Endothelial cell of umbilical vein (primary cell): ENCODE measurements at regions not wholly inside any gene's neighbourhood (a gene's known extent, or its start where the extent isn't known, plus 50 kb on each side); places are given as distances from the start of the nearest gene placed in this dataset.

ENCODE experiments used
- BruUV-seq: library from RNA; stranded (reverse); fragments of 400-500 nt; replicated peaks from 2 replicates; lab custom pipeline; 2021; lab: Mats Ljungman, UMichigan
- CTCF ChIA-PET: fragments of 300-600, 350-600 bp; sonication (Branson Sonifier 250); formaldehyde crosslinking; loops from one replicate; lab custom pipeline; 2021; ENCODE audit warnings: antibody characterized with exemption, inconsistent platforms; lab: Charles Lee
- POLR2A ChIA-PET: fragments of 300-600, 350-600 bp; sonication (Branson Sonifier 250); formaldehyde crosslinking; loops from one replicate; lab custom pipeline; 2021; ENCODE audit warnings: antibody characterized with exemption, inconsistent platforms; lab: Charles Lee
- DNase-seq: peaks from one replicate; pipeline ENCODE4 v3.0.0-alpha.2; 2011; ENCODE audit warnings: low read depth, low spot score
- FAIRE-seq: peaks from 2 replicates; lab custom pipeline; 2011; peaks lifted over from hg19 to GRCh38; lab: Jason Lieb, UNC
- H2AFZ ChIP-seq: 2 replicates; pipeline ENCODE4 v1.6.0; 2012; ENCODE audit warnings: low read depth, low read length, control low read depth, inconsistent platforms
- H3K27ac ChIP-seq: 2 replicates; pipeline ENCODE4 v1.5.1; 2011; ENCODE audit warnings: low read depth, mild to moderate bottlenecking, control low read depth, low read length, moderate library complexity; ENCODE audit not compliant: insufficient read depth
- H3K27me3 ChIP-seq, 2 experiments: 2 replicates each; pipeline versions ENCODE4 v1.6.0 to v1.6.1; 2011; ENCODE audit warnings: low read length in 2 of 2, mixed read lengths in 1 of 2; ENCODE audit not compliant: control insufficient read depth in 2 of 2, insufficient read depth in 2 of 2
- H3K36me3 ChIP-seq, 2 experiments: 2 replicates in 1 of 2; 3 replicates in 1 of 2; pipeline ENCODE4 v1.5.1; 2011; ENCODE audit warnings: low read length in 2 of 2, mild to moderate bottlenecking in 1 of 2, moderate library complexity in 1 of 2; ENCODE audit not compliant: control insufficient read depth in 2 of 2, insufficient read depth in 2 of 2; ENCODE audit errors: extremely low read depth in 1 of 2
- H3K4me1 ChIP-seq: 3 replicates; pipeline ENCODE4 v1.5.1; 2011; ENCODE audit warnings: mild to moderate bottlenecking, low read length; ENCODE audit not compliant: control insufficient read depth, insufficient read depth; ENCODE audit errors: extremely low read depth
- H3K4me2 ChIP-seq: 2 replicates; pipeline ENCODE4 v1.6.1; 2011; ENCODE audit warnings: low read length, control low read depth, mixed read lengths; ENCODE audit not compliant: insufficient read depth
- H3K4me3 ChIP-seq, 3 experiments: fragments of 200-600 bp in 1 of 3; sonication (generic), shearing (Covaris generic) in 1 of 3; replicated peaks in 1 of 3; 2 replicates each; pipeline ENCODE4 v1.5.1; 2011 to 2016; ENCODE audit warnings: control low read depth in 3 of 3, low read length in 3 of 3, mild to moderate bottlenecking in 2 of 3, inconsistent platforms in 1 of 3, low read depth in 1 of 3, moderate library complexity in 1 of 3; ENCODE audit not compliant: insufficient read depth in 1 of 3
- H3K79me2 ChIP-seq: 2 replicates; pipeline ENCODE4 v1.6.0; 2012; ENCODE audit warnings: low read length, inconsistent platforms; ENCODE audit not compliant: control insufficient read depth, insufficient read depth
- H3K9ac ChIP-seq: replicated peaks from 2 replicates; pipeline ENCODE3; 2011; ENCODE audit warnings: low read length, control low read depth; ENCODE audit not compliant: insufficient read depth; ENCODE audit errors: extremely low read depth
- H3K9me1 ChIP-seq: replicated peaks from 3 replicates; pipeline ENCODE4 v1.6.0; 2011; ENCODE audit warnings: mild to moderate bottlenecking, low read length; ENCODE audit not compliant: control insufficient read depth, insufficient read depth; ENCODE audit errors: extremely low read depth
- H3K9me3 ChIP-seq: replicated peaks from 2 replicates; pipeline ENCODE4 v1.5.1; 2012; ENCODE audit warnings: low read length, inconsistent platforms; ENCODE audit not compliant: control insufficient read depth, insufficient read depth
- H4K20me1 ChIP-seq: replicated peaks from 2 replicates; pipeline ENCODE3; 2011; ENCODE audit warnings: mild to moderate bottlenecking, low read length; ENCODE audit not compliant: control insufficient read depth, insufficient read depth; ENCODE audit errors: extremely low read depth
- EZH2 ChIP-seq: IDR thresholded peaks from 2 replicates; pipeline ENCODE4 v1.6.1; 2012; ENCODE audit warnings: borderline replicate concordance, low read depth, mild to moderate bottlenecking, moderate library complexity, low read length, inconsistent platforms; ENCODE audit not compliant: severe bottlenecking
- FOS ChIP-seq: IDR thresholded peaks from 2 replicates; pipeline ENCODE4 v1.6.1; 2011; ENCODE audit warnings: mild to moderate bottlenecking, low read length, moderate library complexity, borderline replicate concordance; ENCODE audit not compliant: insufficient read depth
- GATA2 ChIP-seq: IDR thresholded peaks from 2 replicates; pipeline ENCODE4 v1.7.0; 2011; ENCODE audit warnings: low read depth, mild to moderate bottlenecking, moderate library complexity, mixed read lengths, low read length; ENCODE audit not compliant: insufficient read length, insufficient read depth
- JUN ChIP-seq: IDR thresholded peaks from 2 replicates; pipeline ENCODE4 v1.6.1; 2011; ENCODE audit warnings: borderline replicate concordance, low read depth; ENCODE audit not compliant: insufficient read length, insufficient read depth
- MYC ChIP-seq: IDR thresholded peaks from one replicate; pipeline ENCODE4 v1.6.1; 2011; ENCODE audit warnings: mild to moderate bottlenecking, low read depth, low read length
- POLR2A ChIP-seq: IDR thresholded peaks from 2 replicates; pipeline ENCODE4 v1.6.1; 2012; ENCODE audit warnings: low read depth, mild to moderate bottlenecking, control low read depth, low read length
- POLR2AphosphoS5 ChIP-seq: IDR thresholded peaks from 2 replicates; pipeline ENCODE4 v1.6.1; 2012; ENCODE audit warnings: low read depth, mild to moderate bottlenecking, control low read depth, low read length, moderate library complexity; ENCODE audit not compliant: insufficient read depth
- dilution Hi-C: fragments of 300-500 bp; cut with MboI; formaldehyde crosslinking; loops from one replicate; pipeline ENCODE4 v1.15.0; 2019; ENCODE audit warnings: low sequenced_read_pairs; ENCODE audit not compliant: extremely low pct_ligation_motif_present
- intact Hi-C: fragments of 100-400 bp; cut with micrococcal nuclease; formaldehyde crosslinking; loops from one replicate; pipeline ENCODE4 v1.10.0; 2022
- TF ChIP-seq, protein P1 (sequence below): IDR thresholded peaks from 2 replicates; pipeline ENCODE4 v1.6.1; 2011; ENCODE audit not compliant: insufficient read depth, insufficient read length
- TF ChIP-seq, protein P2 (sequence below), 2 donors: IDR thresholded peaks; 1 replicate in 1 of 2; 2 replicates in 1 of 2; pipeline ENCODE4 v1.5.1; 2011; ENCODE audit warnings: low read length in 2 of 2, mild to moderate bottlenecking in 2 of 2, moderate library complexity in 2 of 2, control low read depth in 1 of 2, inconsistent platforms in 1 of 2, low read depth in 1 of 2; ENCODE audit not compliant: insufficient read depth in 1 of 2; ENCODE audit errors: extremely low read depth in 1 of 2

GRCh38 chr1:5493851-5494311 lies 498.3 kb downstream of the NPHP4 start:
- H3K27ac ChIP-seq, result no peak overlapping the region
- no TSS peak for BruUV-seq

More at GRCh38 chr1:5493851-5494311, 498.3 kb downstream of the NPHP4 start:
- DNase-seq, result no peak
- Histone ChIP-seq H3K36me3 (no peaks in the 10 kb centered on the region), H3K4me3 (no peak overlapping the region), H3K79me2 (no peaks in the 10 kb centered on the region), H2AFZ (no peak overlapping the region), H3K27me3 (no peaks in the 10 kb centered on the region), H3K4me1 (no peaks in the 10 kb centered on the region), H3K9ac (no peak overlapping the region), H3K9me1 (no peaks in the 10 kb centered on the region), H4K20me1 (no peaks in the 10 kb centered on the region), H3K9me3 (peaks cover 4% of the 10 kb centered on the region), H3K4me2 (no peak overlapping the region)
- dilution Hi-C loops, result no loop called here
- ChIA-PET CTCF (no interaction called here), POLR2A (no interaction called here)
- no peak for FAIRE-seq
- intact Hi-C loops, result no loop called here
- TF ChIP-seq, protein P1, sequence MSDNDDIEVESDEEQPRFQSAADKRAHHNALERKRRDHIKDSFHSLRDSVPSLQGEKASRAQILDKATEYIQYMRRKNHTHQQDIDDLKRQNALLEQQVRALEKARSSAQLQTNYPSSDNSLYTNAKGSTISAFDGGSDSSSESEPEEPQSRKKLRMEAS, result no peak
- no peak for TF ChIP-seq EZH2
- no peak for TF ChIP-seq MYC
- TF ChIP-seq JUN, result no peak
- TF ChIP-seq FOS, result no peak
- TF ChIP-seq, protein P2, sequence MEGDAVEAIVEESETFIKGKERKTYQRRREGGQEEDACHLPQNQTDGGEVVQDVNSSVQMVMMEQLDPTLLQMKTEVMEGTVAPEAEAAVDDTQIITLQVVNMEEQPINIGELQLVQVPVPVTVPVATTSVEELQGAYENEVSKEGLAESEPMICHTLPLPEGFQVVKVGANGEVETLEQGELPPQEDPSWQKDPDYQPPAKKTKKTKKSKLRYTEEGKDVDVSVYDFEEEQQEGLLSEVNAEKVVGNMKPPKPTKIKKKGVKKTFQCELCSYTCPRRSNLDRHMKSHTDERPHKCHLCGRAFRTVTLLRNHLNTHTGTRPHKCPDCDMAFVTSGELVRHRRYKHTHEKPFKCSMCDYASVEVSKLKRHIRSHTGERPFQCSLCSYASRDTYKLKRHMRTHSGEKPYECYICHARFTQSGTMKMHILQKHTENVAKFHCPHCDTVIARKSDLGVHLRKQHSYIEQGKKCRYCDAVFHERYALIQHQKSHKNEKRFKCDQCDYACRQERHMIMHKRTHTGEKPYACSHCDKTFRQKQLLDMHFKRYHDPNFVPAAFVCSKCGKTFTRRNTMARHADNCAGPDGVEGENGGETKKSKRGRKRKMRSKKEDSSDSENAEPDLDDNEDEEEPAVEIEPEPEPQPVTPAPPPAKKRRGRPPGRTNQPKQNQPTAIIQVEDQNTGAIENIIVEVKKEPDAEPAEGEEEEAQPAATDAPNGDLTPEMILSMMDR (IDR thresholded peaks at IDR 0.05; ENCODE audit: extremely low read depth in 1 of 2, insufficient read depth in 1 of 2, low read depth in 1 of 2, low read length in 2 of 2), result no peak
- TF ChIP-seq POLR2AphosphoS5, result no peak
- no peak for TF ChIP-seq GATA2
- no peak for TF ChIP-seq POLR2A
